EL (cell line): ENCODE measurements at regions not wholly inside any gene's neighbourhood (a gene's known extent, or its start where the extent isn't known, plus 50 kb on each side); places are given as distances from the start of the nearest gene placed in this dataset.
"Not testable (repeated sequence)": the region's sequence is repeated elsewhere in the genome, so short reads cannot be mapped to it uniquely, and the experiment has no call there.

Experiments used
- DNase-seq: peaks from one replicate; pipeline ENCODE4 v3.0.0-alpha.2; 2016

GRCh38 chr3:20319551-20319950 lies 133.5 kb upstream of the SGO1 start:
- no peak for DNase-seq

GRCh38 chr3:20317616-20318015 lies 131.6 kb upstream of the SGO1 start:
- no peak for DNase-seq

DNA sequence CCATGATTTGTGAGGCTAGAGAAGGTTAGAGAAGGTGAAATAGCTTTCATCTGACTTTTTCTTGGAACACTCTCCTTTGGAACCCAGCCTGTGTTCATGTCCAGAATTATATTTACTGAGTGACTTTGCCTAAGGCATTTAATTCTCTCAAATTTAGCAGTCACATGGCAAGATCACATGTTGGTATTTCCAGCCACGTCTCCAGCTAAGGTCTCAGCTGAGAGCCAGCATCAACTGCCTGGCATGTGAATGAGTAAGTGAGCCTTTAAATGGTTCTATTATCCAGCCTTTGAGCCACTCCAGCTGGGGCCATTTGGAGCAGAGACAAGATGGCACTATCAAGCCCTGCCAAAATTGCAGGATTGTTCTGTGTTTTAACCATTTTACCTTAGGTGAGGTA lies 130.2 kb upstream of the SGO1 start:
- DNase-seq, result peak; percentile 11

DNA sequence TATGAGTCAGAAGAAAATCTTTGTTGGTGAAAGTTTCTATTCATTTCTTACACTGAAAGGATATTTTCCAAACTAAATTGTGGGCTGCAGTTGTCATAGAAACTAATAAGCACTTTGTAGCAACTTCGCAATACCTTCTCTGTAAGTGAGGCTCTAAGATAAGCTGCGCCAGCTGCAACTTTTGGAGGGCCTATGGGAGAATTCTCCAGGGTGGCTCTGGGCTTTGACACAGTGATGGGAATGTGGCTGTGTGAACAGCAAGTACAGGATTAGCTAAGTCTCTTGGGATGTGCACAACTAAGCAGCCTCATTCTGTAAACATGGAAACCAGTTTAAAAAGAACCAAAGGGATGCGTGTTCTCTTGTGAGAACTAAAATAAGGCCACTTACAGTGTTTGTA lies 124.6 kb upstream of the SGO1 start:
- DNase-seq, result no peak

DNA sequence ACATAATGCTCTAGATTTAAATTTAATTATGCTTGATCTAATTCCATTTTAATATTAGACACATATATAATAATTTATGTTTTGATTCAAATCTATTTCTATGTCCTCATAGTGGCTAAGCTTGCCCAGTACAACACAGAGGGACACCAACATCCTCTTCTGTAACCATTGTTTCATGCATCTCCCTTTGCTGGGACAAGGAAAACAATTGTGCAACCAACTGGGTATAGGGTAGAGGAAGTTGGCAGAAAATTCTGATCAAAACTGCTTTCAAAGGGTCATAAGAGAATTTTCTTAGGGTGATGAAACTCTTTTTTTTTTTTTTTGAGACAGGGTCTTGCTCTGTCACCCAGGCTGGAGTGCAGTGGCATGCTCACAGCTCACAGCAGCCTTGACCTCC lies 121.4 kb upstream of the SGO1 start:
- no peak for DNase-seq

GRCh38 chr3:20305647-20306046 lies 119.6 kb upstream of the SGO1 start:
- no peak for DNase-seq

- DNase-seq, result no peak
Observed at GRCh38 chr3:20302766-20303165, 116.8 kb upstream of the SGO1 start.

DNA sequence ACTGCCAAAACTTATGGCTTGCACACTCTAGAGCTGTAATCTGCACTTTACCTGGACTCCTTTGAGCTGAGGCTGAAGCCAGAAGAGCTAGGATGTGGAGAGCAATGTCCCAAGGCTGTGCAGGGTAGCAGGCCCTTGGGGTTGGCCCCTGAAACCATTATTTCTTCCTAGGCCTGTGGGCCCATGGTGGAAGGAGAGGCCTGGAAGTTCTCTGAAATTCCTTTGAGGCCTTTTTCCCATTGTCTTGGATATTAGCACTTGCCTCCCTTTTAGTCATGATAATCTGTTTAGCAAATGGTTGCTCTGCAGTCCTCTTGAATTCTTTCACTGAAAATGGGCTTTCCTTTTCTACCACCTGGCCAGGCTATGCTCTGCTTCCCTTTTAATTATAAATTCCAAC lies 102.0 kb upstream of the SGO1 start:
- DNase-seq, result no peak

- DNase-seq, result no peak
Observed at GRCh38 chr3:20280257-20280656, 94.3 kb upstream of the SGO1 start.

GRCh38 chr3:20265977-20266376 lies 80.0 kb upstream of the SGO1 start:
- DNase-seq, result not testable (repeated sequence)

DNA sequence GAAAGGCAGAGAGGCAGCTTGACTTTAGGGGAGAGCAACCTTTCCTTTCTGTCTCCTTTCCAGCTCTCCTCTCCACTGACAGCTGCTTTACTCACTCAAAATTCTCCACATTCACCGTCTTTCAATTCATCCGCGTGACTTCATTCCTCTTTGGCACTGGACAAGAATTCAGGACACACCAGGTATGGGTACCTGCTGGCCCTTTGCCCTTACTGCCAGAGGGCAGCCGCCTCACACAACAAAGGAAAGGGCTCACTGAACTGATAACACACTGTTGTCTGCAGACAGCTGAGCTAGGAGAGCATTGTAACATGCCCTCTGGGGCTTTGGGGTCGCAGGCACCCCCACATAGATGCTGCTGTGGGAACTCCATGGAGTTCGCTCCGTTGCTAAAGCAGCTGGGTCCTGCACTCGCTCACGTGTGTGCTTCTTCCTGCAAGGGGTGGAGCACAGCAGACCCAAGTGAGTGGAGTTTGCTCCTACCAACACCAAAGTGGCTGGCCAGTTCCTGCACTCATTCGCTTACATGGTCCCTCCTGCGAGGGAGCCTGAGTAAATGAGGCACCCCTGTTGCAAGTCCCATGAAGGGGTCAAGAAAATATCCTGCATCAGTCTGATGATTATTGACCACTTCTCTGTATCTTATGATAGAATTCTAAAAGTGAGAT lies 79.0 kb upstream of the SGO1 start:
- no peak for DNase-seq

- DNase-seq, result peak; percentile 25
Observed at GRCh38 chr3:20258371-20258770, 72.4 kb upstream of the SGO1 start.

DNA sequence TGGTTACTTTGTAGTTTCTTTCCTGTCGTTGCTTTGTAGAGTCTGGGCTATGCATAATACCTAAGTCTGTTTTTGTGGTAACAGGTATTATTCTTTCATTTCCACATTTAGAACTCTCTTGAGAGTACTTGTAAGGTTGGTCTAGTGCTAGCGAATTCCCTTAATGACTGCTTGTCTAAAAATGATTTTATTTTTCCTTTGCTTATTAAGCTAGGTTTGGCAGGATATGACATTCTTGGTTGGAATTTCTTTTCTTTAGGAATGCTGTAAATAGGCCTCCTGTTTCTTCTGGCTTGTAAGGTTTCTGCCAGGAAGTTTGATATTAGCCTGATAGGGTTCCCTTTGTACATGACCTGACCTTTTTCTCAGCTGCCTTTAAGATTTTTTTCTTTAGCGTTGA lies 70.1 kb upstream of the SGO1 start:
- DNase-seq, result peak; percentile 46

GRCh38 chr3:20254268-20255117 lies 68.5 kb upstream of the SGO1 start:
- no peak for DNase-seq

DNA sequence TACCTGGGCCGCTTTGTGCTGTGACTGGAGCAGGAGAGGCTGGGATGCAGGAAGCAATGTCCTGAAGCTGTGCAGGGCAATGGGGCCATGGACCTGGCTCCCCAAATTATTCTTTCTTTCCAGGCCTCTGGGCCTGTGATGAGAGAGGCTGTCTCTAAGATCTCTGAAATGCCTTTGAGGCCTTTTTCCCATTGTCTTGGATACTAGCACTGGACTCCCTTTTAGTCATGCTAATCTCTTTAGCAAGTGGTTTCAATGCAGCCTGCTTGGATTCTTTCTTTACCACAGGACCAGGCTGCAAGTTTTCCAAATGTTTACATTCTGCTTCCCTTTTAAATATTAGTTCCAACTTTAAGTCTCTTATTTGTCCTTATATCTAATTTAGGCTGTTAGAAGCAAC lies 64.8 kb upstream of the SGO1 start:
- DNase-seq, result no peak

DNA sequence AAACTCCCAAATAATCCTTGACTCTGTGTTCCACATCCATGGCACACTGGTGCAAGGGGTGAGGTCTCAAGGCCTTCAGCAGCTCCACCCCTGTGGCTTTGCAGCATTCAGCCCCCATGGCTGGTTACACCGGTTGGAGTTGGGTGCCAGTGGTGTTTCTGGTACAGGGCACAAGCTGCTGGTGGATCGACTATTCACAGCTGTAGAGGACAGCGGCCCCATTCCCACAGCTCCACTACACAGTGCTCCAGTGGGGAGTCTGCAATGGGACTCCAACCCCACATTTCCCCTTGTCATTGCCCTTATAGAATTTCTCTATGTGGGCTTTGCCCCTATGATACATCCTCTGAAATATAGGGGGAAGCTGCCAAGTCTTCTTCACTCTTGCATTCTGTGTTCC lies 64.3 kb upstream of the SGO1 start:
- DNase-seq, result no peak

GRCh38 chr3:20246662-20247061 lies 60.7 kb upstream of the SGO1 start:
- DNase-seq, result no peak

DNA sequence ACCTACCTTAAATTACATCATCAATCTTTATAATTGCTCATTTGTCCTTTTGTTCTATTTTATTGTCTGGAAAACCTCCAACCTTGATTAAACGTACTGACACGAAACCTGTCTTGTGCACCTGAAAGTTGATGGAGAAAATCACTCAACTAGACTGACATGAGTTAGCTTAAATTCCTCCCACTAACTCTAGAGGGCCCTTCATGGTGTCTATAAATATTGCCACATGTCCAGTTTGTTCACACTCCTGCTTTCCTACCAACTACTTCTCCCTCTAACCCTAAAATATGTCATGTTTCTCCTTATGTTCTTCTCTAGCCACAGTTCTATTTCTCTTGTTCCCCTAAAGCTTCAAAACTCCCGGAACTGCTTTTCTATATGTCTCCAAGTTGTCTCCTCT lies 59.8 kb upstream of the SGO1 start:
- DNase-seq, result no peak

DNA sequence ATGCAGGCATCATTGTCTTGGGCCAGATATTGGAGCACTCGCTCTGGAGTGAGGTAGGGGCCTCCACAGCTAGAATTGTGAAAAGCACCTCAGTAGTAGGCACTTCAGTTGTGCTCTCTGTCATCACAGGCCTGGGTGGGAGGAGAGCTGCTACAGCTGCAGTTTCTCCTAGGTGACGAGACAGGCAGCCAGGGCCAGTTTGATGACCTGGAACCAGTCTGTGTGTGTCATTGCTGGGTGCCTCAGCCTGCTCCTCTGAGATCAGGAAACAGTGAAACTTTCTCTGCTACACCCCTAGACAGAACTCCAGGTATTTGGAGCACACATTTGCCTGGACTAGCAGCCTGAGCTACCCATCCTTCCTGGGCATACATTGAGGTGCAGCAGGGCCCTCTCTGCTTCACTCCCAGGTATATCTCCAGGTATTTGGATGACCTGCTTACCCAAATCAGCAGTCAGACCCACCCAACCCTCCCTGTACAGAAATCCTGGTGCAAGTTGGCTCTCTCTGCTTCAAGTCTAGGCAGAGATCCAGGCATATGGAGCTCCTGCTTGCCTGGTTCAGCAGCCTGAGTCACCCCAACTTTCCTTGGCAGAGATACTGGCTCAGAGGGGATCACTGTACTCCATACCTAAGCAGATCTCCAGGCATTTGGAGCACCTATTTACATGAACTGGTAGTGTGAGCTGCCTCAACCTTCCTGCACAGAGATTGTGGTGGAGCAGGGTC lies 54.3 kb upstream of the SGO1 start:
- DNase-seq, result no peak

DNA sequence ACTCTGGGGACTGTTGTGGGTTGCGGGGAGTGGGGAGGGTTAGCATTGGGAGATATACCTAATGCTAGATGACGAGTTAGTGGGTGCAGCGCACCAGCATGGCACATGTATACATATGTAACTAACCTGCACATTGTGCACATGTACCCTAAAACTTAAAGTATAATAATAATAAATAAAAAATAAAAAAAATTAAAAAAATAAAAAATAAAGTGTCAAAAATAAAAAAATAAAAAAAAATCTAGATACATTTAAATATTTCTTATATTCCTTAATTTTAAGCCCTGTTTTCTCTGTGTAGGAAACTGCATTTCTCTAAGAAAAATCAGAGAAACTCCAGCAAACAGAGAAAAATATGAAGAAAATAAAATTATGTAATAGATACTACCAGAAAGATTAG lies 52.2 kb upstream of the SGO1 start:
- DNase-seq, result not testable (repeated sequence)

GRCh38 chr3:20236603-20237002 lies 50.6 kb upstream of the SGO1 start:
- no peak for DNase-seq
